HUES64 (cell line): ENCODE measurements at regions not wholly inside any gene's neighbourhood (a gene's known extent, or its start where the extent isn't known, plus 50 kb on each side); places are given as distances from the start of the nearest gene placed in this dataset.

Experiments used
- H3K27ac ChIP-seq: 2 replicates; pipeline ENCODE4 v1.7.0; 2013; ENCODE audit warnings: low read depth, low read length, inconsistent platforms
- H3K27me3 ChIP-seq: 2 replicates; pipeline ENCODE4 v1.6.1; 2013; ENCODE audit warnings: mild to moderate bottlenecking, low read length; ENCODE audit not compliant: insufficient read depth
- H3K36me3 ChIP-seq: 2 replicates; pipeline ENCODE4 v1.6.1; 2013; ENCODE audit warnings: mild to moderate bottlenecking, low read length; ENCODE audit not compliant: insufficient read depth
- H3K4me1 ChIP-seq: 2 replicates; pipeline ENCODE4 v1.6.1; 2013; ENCODE audit warnings: mild to moderate bottlenecking, low read length, moderate library complexity; ENCODE audit not compliant: insufficient read depth
- H3K4me3 ChIP-seq: 2 replicates; pipeline ENCODE4 v1.5.1; 2013; ENCODE audit warnings: mild to moderate bottlenecking, low read length, moderate library complexity
- H3K9ac ChIP-seq: 2 replicates; pipeline ENCODE4 v1.6.1; 2013; ENCODE audit warnings: mild to moderate bottlenecking, low read depth, low read length
- H3K9me3 ChIP-seq: 2 replicates; pipeline ENCODE4 v1.6.1; 2013; ENCODE audit warnings: low read depth, low read length; ENCODE audit not compliant: insufficient read depth
- WGBS: fragments of 150-250, 120-280 bp; methylation state at CpG from one replicate; pipeline ENCODE4 v1.1.7; 2013; ENCODE audit warnings: missing lambda C conversion rate; 5-methylcytosine and 5-hydroxymethylcytosine counted together

GRCh38 chr3:6510713-6511112, 350.2 kb upstream of the GRM7 start:
- no peak overlapping the region for H3K9ac ChIP-seq
- no peaks in the 10 kb centered on the region for H3K36me3 ChIP-seq
- H3K4me3 ChIP-seq = no peak overlapping the region
- no peak overlapping the region for H3K27ac ChIP-seq
- H3K4me1 ChIP-seq = no peaks in the 10 kb centered on the region
- no peaks in the 10 kb centered on the region for H3K9me3 ChIP-seq
- no peaks in the 10 kb centered on the region for H3K27me3 ChIP-seq
- 70% methylated on average over 1 of the region's 1 CpG for WGBS

- no peaks in the 10 kb centered on the region for H3K27me3 ChIP-seq
- no peak overlapping the region for H3K27ac ChIP-seq
- H3K4me3 ChIP-seq = no peak overlapping the region
- WGBS = 90% methylated on average over 2 of the region's 2 CpGs
- H3K9ac ChIP-seq = no peak overlapping the region
- no peaks in the 10 kb centered on the region for H3K36me3 ChIP-seq
- no peaks in the 10 kb centered on the region; the same call in 1 of the 2 replicates for H3K4me1 ChIP-seq
- no peaks in the 10 kb centered on the region for H3K9me3 ChIP-seq
These were observed 348.6 kb upstream of the GRM7 start for GRCh38 chr3:6512172-6512800.

GRCh38 chr3:6516143-6516542, 344.8 kb upstream of the GRM7 start:
- no peaks in the 10 kb centered on the region for H3K9me3 ChIP-seq
- H3K27ac ChIP-seq = no peak overlapping the region
- no peaks in the 10 kb centered on the region; the same call in 1 of the 2 replicates for H3K4me1 ChIP-seq
- H3K27me3 ChIP-seq = no peaks in the 10 kb centered on the region
- H3K9ac ChIP-seq = no peak overlapping the region
- no peak overlapping the region for H3K4me3 ChIP-seq
- H3K36me3 ChIP-seq = no peaks in the 10 kb centered on the region

DNA sequence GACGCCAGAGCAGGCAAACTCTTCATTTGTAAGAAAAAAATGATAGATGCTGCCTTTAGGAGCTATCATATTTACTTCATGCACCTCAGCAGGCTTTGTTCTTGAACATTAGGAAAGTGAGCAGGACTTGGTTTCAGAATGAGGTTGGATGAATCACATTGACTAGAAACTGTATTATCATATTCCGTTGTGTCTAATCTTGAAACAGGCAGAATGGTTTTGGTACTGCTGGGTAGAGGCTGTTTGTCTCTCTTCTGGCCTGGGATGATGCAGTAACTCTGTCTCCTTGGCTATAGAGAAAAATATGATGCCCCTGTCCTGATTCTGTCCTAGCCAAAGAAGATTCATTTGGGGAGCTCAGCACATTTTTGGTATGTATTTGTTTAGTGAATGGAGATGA, 344.2 kb upstream of the GRM7 start:
- Histone ChIP-seq H3K27ac (no peak overlapping the region), H3K4me3 (no peak overlapping the region), H3K4me1 (no peaks in the 10 kb centered on the region; the same call in 1 of the 2 replicates), H3K9ac (no peak overlapping the region), H3K27me3 (no peaks in the 10 kb centered on the region), H3K36me3 (no peaks in the 10 kb centered on the region), H3K9me3 (no peaks in the 10 kb centered on the region)
- WGBS = 100% methylated on average over 2 of the region's 2 CpGs

DNA sequence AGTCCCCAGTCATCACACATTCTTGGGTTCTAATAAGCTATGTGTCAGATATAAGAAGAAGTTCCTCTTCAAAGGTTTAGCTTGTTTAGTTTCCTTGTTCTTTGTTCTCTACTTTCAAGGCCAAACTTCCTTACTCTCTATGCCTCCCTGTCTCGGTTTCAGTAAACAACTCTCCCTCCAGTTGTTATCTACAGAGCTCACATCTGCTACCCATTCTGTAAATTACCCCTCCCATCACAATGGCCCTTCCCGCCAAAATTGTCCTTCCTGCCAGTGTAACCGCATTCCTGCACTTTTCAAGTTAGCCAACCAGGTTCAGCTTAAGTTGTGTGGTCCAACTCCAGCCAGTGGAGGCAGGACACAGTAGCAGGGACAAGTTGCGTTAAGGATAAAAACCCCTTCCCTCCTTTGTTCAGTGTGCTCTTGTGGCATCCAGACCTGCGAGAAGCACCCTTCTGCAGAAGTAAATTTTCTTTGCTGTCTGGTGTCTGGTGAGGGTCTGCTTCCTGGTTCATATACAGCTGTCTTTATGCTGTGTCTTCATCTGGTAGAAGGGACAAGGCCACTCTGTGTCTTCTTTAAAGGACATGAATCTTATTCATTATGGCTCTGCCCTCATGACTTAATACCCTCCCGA, 342.1 kb upstream of the GRM7 start:
- H3K27me3 ChIP-seq = no peaks in the 10 kb centered on the region
- H3K9me3 ChIP-seq = no peaks in the 10 kb centered on the region
- H3K4me3 ChIP-seq = no peak overlapping the region
- H3K4me1 ChIP-seq = no peaks in the 10 kb centered on the region; the same call in 1 of the 2 replicates
- H3K36me3 ChIP-seq = no peaks in the 10 kb centered on the region
- no peak overlapping the region for H3K9ac ChIP-seq
- H3K27ac ChIP-seq = no peak overlapping the region
- WGBS = 90% methylated on average over 6 of the region's 6 CpGs

- H3K27ac ChIP-seq = no peak overlapping the region
- WGBS = 100% methylated on average over 2 of the region's 2 CpGs
- no peaks in the 10 kb centered on the region for H3K9me3 ChIP-seq
- H3K27me3 ChIP-seq = no peaks in the 10 kb centered on the region
- H3K9ac ChIP-seq = no peak overlapping the region
- no peaks in the 10 kb centered on the region for H3K36me3 ChIP-seq
- no peaks in the 10 kb centered on the region; the same call in 1 of the 2 replicates for H3K4me1 ChIP-seq
- H3K4me3 ChIP-seq = no peak overlapping the region
These were observed 339.4 kb upstream of the GRM7 start for GRCh38 chr3:6521369-6522113.

DNA sequence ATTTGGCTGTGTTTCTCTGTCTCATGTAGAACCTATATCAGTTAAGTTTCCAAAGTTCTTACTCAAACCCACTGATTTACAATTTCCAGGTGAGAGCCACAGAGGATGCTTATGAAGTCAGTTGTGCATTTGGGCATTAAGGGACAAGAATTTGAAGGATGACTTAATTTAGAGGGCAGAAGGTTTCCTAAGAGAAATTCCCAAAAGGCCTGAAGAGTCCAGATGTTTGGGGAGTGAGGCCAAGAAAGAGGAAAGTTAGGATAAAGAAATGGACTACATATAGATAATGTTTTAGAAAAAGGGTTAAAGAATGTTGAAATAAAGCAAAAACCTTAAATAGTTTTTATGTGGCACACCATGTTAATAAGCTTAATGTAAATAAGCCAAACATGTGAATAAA, 338.7 kb upstream of the GRM7 start:
- H3K4me1 ChIP-seq = no peaks in the 10 kb centered on the region
- H3K9me3 ChIP-seq = no peaks in the 10 kb centered on the region
- H3K36me3 ChIP-seq = no peaks in the 10 kb centered on the region
- no peaks in the 10 kb centered on the region for H3K27me3 ChIP-seq
- no peak overlapping the region for H3K9ac ChIP-seq
- no peak overlapping the region for H3K27ac ChIP-seq
- no peak overlapping the region for H3K4me3 ChIP-seq

DNA sequence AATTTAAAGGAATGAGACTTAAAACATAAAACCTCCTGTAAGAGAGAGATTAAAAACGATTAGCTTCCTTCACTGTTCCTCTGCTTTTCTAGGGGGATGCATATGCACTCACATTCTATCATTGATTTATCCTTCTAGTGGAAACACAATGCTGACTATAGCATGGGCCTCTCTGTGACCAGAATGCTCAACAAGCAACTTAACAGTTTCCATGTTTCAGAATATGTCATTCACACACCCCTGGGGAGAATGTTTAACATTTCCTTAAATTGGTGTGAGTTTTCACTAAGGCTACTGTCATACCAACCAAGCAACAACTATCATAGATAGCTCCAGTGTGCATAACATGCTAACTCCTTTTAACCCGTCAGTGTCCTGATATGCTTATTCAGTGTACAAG, 337.9 kb upstream of the GRM7 start:
- Histone ChIP-seq H3K27ac (no peak overlapping the region), H3K4me1 (no peaks in the 10 kb centered on the region), H3K36me3 (no peaks in the 10 kb centered on the region), H3K27me3 (no peaks in the 10 kb centered on the region), H3K4me3 (no peak overlapping the region), H3K9ac (no peak overlapping the region), H3K9me3 (no peaks in the 10 kb centered on the region)
- WGBS = 100% methylated on average over 2 of the region's 2 CpGs

DNA sequence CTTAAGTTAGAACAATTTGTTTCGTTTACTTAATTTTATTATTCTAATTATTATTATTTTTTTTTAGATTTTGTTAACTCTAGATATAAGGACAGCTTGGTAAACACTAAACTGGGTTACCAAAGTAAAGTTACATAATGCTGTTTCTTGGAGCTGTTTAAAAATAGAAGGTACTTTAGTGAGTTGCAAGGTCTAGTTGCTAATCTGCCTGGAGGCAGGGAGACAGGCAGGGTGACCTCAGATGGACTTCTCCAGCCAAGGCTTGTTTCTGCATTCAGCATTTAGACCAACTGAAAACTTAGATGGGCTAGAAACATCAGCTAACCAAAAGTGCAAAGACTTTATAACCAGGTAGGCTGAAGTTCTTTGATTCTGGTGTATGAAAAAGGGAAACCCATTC, 336.4 kb upstream of the GRM7 start:
- no peaks in the 10 kb centered on the region for H3K27me3 ChIP-seq
- no CpG with 5 or more reads among the region's 1 CpG for WGBS
- H3K9ac ChIP-seq = no peak overlapping the region
- H3K4me3 ChIP-seq = no peak overlapping the region
- H3K36me3 ChIP-seq = no peaks in the 10 kb centered on the region
- no peaks in the 10 kb centered on the region for H3K4me1 ChIP-seq
- no peak overlapping the region for H3K27ac ChIP-seq
- no peaks in the 10 kb centered on the region for H3K9me3 ChIP-seq

- Histone ChIP-seq H3K9me3 (no peaks in the 10 kb centered on the region), H3K9ac (no peak overlapping the region), H3K27me3 (no peaks in the 10 kb centered on the region), H3K4me3 (no peak overlapping the region), H3K4me1 (no peaks in the 10 kb centered on the region), H3K36me3 (no peaks in the 10 kb centered on the region), H3K27ac (no peak overlapping the region)
- 95% methylated on average over 8 of the region's 8 CpGs for WGBS
These were observed 334.6 kb upstream of the GRM7 start for GRCh38 chr3:6526321-6526720.

DNA sequence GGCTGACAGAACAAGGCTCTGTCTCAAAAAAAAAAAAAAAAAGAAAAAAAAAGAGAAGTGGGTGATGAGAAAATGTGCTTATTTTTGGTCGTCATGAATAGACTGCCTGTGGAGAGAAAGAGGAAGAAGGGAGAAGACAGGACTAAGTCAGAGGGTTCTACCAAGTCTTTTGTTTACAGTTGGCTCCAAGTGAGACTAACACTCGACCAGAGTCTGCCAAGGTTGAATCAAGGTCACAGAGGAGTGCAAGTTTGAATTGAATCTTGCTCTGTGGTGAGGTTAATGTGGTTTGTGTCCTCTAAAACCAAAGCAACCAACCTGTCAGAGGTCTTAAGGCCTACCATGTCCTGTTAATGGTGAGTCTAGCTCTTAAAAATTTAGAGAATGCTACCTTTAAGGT, 334.1 kb upstream of the GRM7 start:
- Histone ChIP-seq H3K27ac (no peak overlapping the region), H3K9me3 (no peaks in the 10 kb centered on the region), H3K4me3 (no peak overlapping the region), H3K27me3 (no peaks in the 10 kb centered on the region), H3K36me3 (no peaks in the 10 kb centered on the region), H3K9ac (no peak overlapping the region), H3K4me1 (no peaks in the 10 kb centered on the region)
- 91% methylated on average over 2 of the region's 2 CpGs for WGBS
